Stomach (tissue), 8 donors: ENCODE measurements at regions not wholly inside any gene's neighbourhood (a gene's known extent, or its start where the extent isn't known, plus 50 kb on each side); places are given as distances from the start of the nearest gene placed in this dataset.

Source experiments
- DNase-seq, 2 donors: peaks; one replicate each; pipeline versions ENCODE4 v3.0.0 to v3.0.0-alpha.2; 2013 to 2019
- H3K27ac ChIP-seq, 5 donors: fragments of 200-600 bp in 4 of 5; sonication (generic) in 4 of 5; one replicate each; pipeline ENCODE4 v1.5.1; 2013 to 2019; ENCODE audit warnings: mild to moderate bottlenecking in 1 of 5, moderate library complexity in 1 of 5
- H3K27me3 ChIP-seq, 3 donors: fragments of 200-600 bp; sonication (generic); one replicate each; pipeline ENCODE4 v1.5.1; 2017 to 2019; ENCODE audit warnings: mixed run types in 1 of 3
- H3K36me3 ChIP-seq, 4 donors: fragments of 200-600 bp; sonication (generic); 1 replicate in 3 of 4; 2 replicates in 1 of 4; pipeline ENCODE4 v1.5.1; 2016 to 2019
- H3K4me1 ChIP-seq, 4 donors: fragments of 200-600 bp; sonication (generic); one replicate each; pipeline ENCODE4 v1.5.1; 2016 to 2019
- H3K4me3 ChIP-seq, 4 donors: fragments of 200-600 bp; sonication (generic) in 3 of 4; one replicate each; pipeline ENCODE4 v1.5.1; 2016 to 2019; ENCODE audit warnings: mild to moderate bottlenecking in 1 of 4
- H3K9me3 ChIP-seq, 4 donors: fragments of 200-600 bp; sonication (generic); one replicate each; pipeline ENCODE4 v1.5.1; 2016 to 2019
- CTCF ChIP-seq, 7 experiments: fragments of 450-650 bp in 4 of 7; fragments of 200-600 bp in 3 of 7; sonication (generic) in 3 of 7; IDR thresholded peaks; one replicate each; pipeline ENCODE4 v1.5.1; 2016 to 2019; ENCODE audit warnings: antibody characterized with exemption in 7 of 7, control low read depth in 2 of 7, mild to moderate bottlenecking in 1 of 7
- EP300 ChIP-seq: sonication (generic); formaldehyde crosslinking; IDR thresholded peaks from one replicate; pipeline ENCODE4 v1.6.1; 2017; ENCODE audit warnings: antibody characterized with exemption
- POLR2A ChIP-seq, 4 donors: fragments of 450-650 bp; IDR thresholded peaks; one replicate each; pipeline ENCODE4 v1.6.1; 2016; ENCODE audit warnings: antibody characterized with exemption in 4 of 4, control low read depth in 2 of 4, mild to moderate bottlenecking in 1 of 4, moderate library complexity in 1 of 4
- POLR2AphosphoS5 ChIP-seq, 3 donors: sonication (generic); formaldehyde crosslinking; IDR thresholded peaks; one replicate each; pipeline ENCODE4 v1.6.1; 2016; ENCODE audit warnings: antibody characterized with exemption in 3 of 3
- WGBS, 5 donors: extraction: QIAGEN DNeasy Blood & Tissue Kit in 3 of 5; methylation state at CpG; one replicate each; pipeline versions ENCODE4 v1.1.5 to v1.1.7; 2013 to 2018; 5-methylcytosine and 5-hydroxymethylcytosine counted together
- intact Hi-C: fragments of 100-400 bp; cut with DNase I; formaldehyde crosslinking; loops from one replicate; pipeline ENCODE4 v1.15.1; 2023; ENCODE audit warnings: low total_unique reads
- donor health status: healthy with polysubstance abuse.
- donor health status: Bipolar disorder and iron deficiency.
- donor health status: healthy.

- Histone ChIP-seq H3K36me3 (no peaks in the 10 kb centered on the region), H3K9me3 (no peaks in the 10 kb centered on the region), H3K27ac (no peak overlapping the region), H3K4me3 (no peak overlapping the region), H3K4me1 (peaks cover 22 to 66% (median 44%) of the 10 kb centered on the region in 4 donors), H3K27me3 (no peaks in the 10 kb centered on the region)
- WGBS, 5 donors: 55 to 72% (median 59%) methylated on average over 6 of the region's 6 CpGs
- intact Hi-C loops: no loop called here
- TF ChIP-seq EP300 (no peak), POLR2A (IDR thresholded peaks at IDR 0.05) (no peak), POLR2AphosphoS5 (IDR thresholded peaks at IDR 0.05) (no peak), CTCF (IDR thresholded peaks at IDR 0.05) (no peak)
- DNase-seq: peak in 1 of 2 donors; percentile 77
Measured at GRCh38 chr3:64349551-64349950, 124.3 kb upstream of the PRICKLE2 start.

- intact Hi-C loops: no loop called here
- peak in 1 of 2 donors; percentile 93 for DNase-seq
- H3K36me3 ChIP-seq: no peaks in the 10 kb centered on the region
- peak overlapping the region in 4 of 5 donors; percentile 65 to 79 (median 74) for H3K27ac ChIP-seq
- H3K4me3 ChIP-seq: no peak overlapping the region
- 10 to 24% (median 18%) methylated on average over 2 of the region's 2 CpGs for WGBS, 5 donors
- H3K27me3 ChIP-seq: no peaks in the 10 kb centered on the region
- TF ChIP-seq EP300: no peak
- TF ChIP-seq POLR2AphosphoS5 (IDR thresholded peaks at IDR 0.05): peak in 2 of 3 donors; percentile 49 to 80
- H3K4me1 ChIP-seq: peaks cover 10 to 54% (median 34%) of the 10 kb centered on the region in 4 donors
- H3K9me3 ChIP-seq: no peaks in the 10 kb centered on the region
Measured at GRCh38 chr3:64345371-64345770, 120.1 kb upstream of the PRICKLE2 start.

- no peak overlapping the region for H3K4me3 ChIP-seq
- peaks cover 10 to 50% (median 33%) of the 10 kb centered on the region in 4 donors for H3K4me1 ChIP-seq
- H3K36me3 ChIP-seq: no peaks in the 10 kb centered on the region
- peak in 1 of 2 donors; percentile 72 for DNase-seq
- H3K27me3 ChIP-seq: no peaks in the 10 kb centered on the region
- no peaks in the 10 kb centered on the region for H3K9me3 ChIP-seq
- peak overlapping the region in 4 of 5 donors; percentile 65 to 79 (median 74) for H3K27ac ChIP-seq
- intact Hi-C loops: no loop called here
- 19 to 52% (median 32%) methylated on average over 4 of the region's 4 CpGs for WGBS, 5 donors
- TF ChIP-seq CTCF (IDR thresholded peaks at IDR 0.05) (no peak), POLR2AphosphoS5 (IDR thresholded peaks at IDR 0.05) (peak; percentile 21 to 69 (median 25))
Measured at GRCh38 chr3:64344721-64345207, 119.5 kb upstream of the PRICKLE2 start.

- Histone ChIP-seq H3K9me3 (no peaks in the 10 kb centered on the region), H3K27me3 (no peaks in the 10 kb centered on the region), H3K36me3 (no peaks in the 10 kb centered on the region), H3K4me1 (peaks cover 10 to 43% (median 30%) of the 10 kb centered on the region in 4 donors), H3K4me3 (no peak overlapping the region), H3K27ac (peak overlapping the region in 4 of 5 donors; percentile 5 to 79 (median 74))
- intact Hi-C loops: no loop called here
- WGBS, 5 donors: 59 to 78% (median 75%) methylated on average over 8 of the region's 8 CpGs
- peak in 1 of 2 donors; percentile 78 for DNase-seq
- TF ChIP-seq POLR2A (IDR thresholded peaks at IDR 0.05) (no peak), POLR2AphosphoS5 (IDR thresholded peaks at IDR 0.05) (no peak), CTCF (IDR thresholded peaks at IDR 0.05) (no peak), EP300 (no peak)
Measured at GRCh38 chr3:64343689-64344430, 118.6 kb upstream of the PRICKLE2 start.
